ENCODE measurements at regions not wholly inside any gene's neighbourhood (a gene's known extent, or its start where the extent isn't known, plus 50 kb on each side); places are given as distances from the start of the nearest gene placed in this dataset.

GRCh38 chr11:104404231-104405175 is 240.6 kb upstream of the PDGFD start:
- DNase-seq: no peak
- intact Hi-C loops (cut with DNase I): no loop called here

- intact Hi-C loops (cut with DNase I): no loop called here
- no peak for DNase-seq
Measured at GRCh38 chr11:104402812-104403521, 239.0 kb upstream of the PDGFD start.

- DNase-seq: no peak
- intact Hi-C loops (cut with DNase I): no loop called here
Measured at GRCh38 chr11:104394508-104394907, 230.6 kb upstream of the PDGFD start.

- intact Hi-C loops (cut with DNase I): no loop called here
- DNase-seq: no peak
Measured at GRCh38 chr11:104390651-104391050, 226.7 kb upstream of the PDGFD start.

GRCh38 chr11:104385884-104386283 is 221.9 kb upstream of the PDGFD start:
- DNase-seq: no peak
- intact Hi-C loops (cut with DNase I): no loop called here

GRCh38 chr11:104380358-104380757 is 216.4 kb upstream of the PDGFD start:
- intact Hi-C loops (cut with DNase I): no loop called here
- DNase-seq: no peak

- intact Hi-C loops (cut with DNase I): no loop called here
- no peak for DNase-seq
Measured at GRCh38 chr11:104372111-104372510, 208.2 kb upstream of the PDGFD start.

GRCh38 chr11:104370478-104370877 is 206.5 kb upstream of the PDGFD start:
- intact Hi-C loops (cut with DNase I): no loop called here
- no peak for DNase-seq

- DNase-seq: no peak
- intact Hi-C loops (cut with DNase I): no loop called here
Measured at GRCh38 chr11:104369761-104370160, 205.8 kb upstream of the PDGFD start.

GRCh38 chr11:104366321-104366734 is 202.4 kb upstream of the PDGFD start:
- no peak for DNase-seq
- intact Hi-C loops (cut with DNase I): no loop called here

- no peak for DNase-seq
- intact Hi-C loops (cut with DNase I): no loop called here
Measured at GRCh38 chr11:104365676-104366075, 201.7 kb upstream of the PDGFD start.

- DNase-seq: no peak
- intact Hi-C loops (cut with DNase I): no loop called here
Measured at GRCh38 chr11:104361975-104362374, 198.0 kb upstream of the PDGFD start.

- DNase-seq: no peak
- intact Hi-C loops (cut with DNase I): no loop called here
Measured at GRCh38 chr11:104352036-104352435, 188.1 kb upstream of the PDGFD start.

GRCh38 chr11:104343578-104343977 is 179.6 kb upstream of the PDGFD start:
- DNase-seq: no peak
- intact Hi-C loops (cut with DNase I): no loop called here

- intact Hi-C loops (cut with DNase I): no loop called here
- no peak for DNase-seq
Measured at GRCh38 chr11:104340590-104340989, 176.6 kb upstream of the PDGFD start.

- intact Hi-C loops (cut with DNase I): no loop called here
- no peak for DNase-seq
Measured at GRCh38 chr11:104339380-104339831, 175.5 kb upstream of the PDGFD start.

GRCh38 chr11:104338186-104338585 is 174.2 kb upstream of the PDGFD start:
- intact Hi-C loops (cut with DNase I): no loop called here
- DNase-seq: no peak

GRCh38 chr11:104337273-104337672 is 173.3 kb upstream of the PDGFD start:
- intact Hi-C loops (cut with DNase I): no loop called here
- DNase-seq: peak in 9 of 42 donors; percentile 7 to 43 (median 17)

GRCh38 chr11:104333977-104334376 is 170.0 kb upstream of the PDGFD start:
- no peak for DNase-seq
- intact Hi-C loops (cut with DNase I): no loop called here

GRCh38 chr11:104332110-104332509 is 168.2 kb upstream of the PDGFD start:
- intact Hi-C loops (cut with DNase I): no loop called here
- peak in 20 of 42 donors; percentile 1 to 61 (median 22) for DNase-seq
